ENCODE measurements at regions not wholly inside any gene's neighbourhood (a gene's known extent, or its start where the extent isn't known, plus 50 kb on each side); places are given as distances from the start of the nearest gene placed in this dataset.

GRCh38 chr9:99632349-99633038, 189.2 kb upstream of the NR4A3 start:
- TF ChIP-seq, protein P1, sequence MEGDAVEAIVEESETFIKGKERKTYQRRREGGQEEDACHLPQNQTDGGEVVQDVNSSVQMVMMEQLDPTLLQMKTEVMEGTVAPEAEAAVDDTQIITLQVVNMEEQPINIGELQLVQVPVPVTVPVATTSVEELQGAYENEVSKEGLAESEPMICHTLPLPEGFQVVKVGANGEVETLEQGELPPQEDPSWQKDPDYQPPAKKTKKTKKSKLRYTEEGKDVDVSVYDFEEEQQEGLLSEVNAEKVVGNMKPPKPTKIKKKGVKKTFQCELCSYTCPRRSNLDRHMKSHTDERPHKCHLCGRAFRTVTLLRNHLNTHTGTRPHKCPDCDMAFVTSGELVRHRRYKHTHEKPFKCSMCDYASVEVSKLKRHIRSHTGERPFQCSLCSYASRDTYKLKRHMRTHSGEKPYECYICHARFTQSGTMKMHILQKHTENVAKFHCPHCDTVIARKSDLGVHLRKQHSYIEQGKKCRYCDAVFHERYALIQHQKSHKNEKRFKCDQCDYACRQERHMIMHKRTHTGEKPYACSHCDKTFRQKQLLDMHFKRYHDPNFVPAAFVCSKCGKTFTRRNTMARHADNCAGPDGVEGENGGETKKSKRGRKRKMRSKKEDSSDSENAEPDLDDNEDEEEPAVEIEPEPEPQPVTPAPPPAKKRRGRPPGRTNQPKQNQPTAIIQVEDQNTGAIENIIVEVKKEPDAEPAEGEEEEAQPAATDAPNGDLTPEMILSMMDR (IDR thresholded peaks at IDR 0.05), result no peak
- TF ChIP-seq POLR2A (IDR thresholded peaks at IDR 0.05), result no peak
